Non-pigmented ciliary epithelial cell (primary cell): ENCODE measurements at regions not wholly inside any gene's neighbourhood (a gene's known extent, or its start where the extent isn't known, plus 50 kb on each side); places are given as distances from the start of the nearest gene placed in this dataset.

Source experiments
- DNase-seq: peaks from one replicate; pipeline ENCODE4 v3.0.0-alpha.2; 2010; ENCODE audit warnings: low read depth

DNA sequence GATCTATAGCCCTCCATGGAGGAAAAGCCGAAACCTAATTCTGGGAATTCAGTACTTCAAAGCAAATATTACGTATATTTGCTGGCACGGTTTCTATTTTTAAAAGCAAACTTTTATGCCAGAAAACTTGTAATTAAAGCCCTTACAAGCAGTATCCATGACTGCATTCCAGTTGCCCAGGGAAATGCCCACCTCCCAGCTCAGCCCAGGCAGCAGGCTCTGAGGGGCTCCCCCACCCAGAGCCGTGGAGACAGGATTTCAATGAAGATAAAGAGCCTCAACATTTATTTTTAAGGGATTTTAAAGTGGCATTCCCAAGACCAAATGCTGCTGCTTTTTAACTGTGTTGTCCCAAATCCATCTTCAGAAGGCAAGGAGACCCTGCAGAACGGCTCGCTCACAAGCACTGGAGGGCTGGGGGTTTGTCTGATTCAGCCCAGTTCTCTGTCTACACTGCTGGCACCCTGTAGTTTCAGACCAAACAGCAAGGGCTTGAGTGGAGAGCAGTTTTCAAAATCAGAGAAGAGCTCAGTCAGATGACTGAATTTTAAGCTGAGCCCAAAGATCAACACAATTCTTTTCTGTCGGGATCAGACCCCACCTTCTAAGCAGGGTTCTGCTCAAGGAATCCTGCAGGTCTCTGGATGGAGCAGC is 105.1 kb downstream of the KCNF1 start:
- DNase-seq, result no peak

- DNase-seq, result no peak
Observed at GRCh38 chr2:11017921-11018320, 106.2 kb downstream of the KCNF1 start.

- no peak for DNase-seq
Observed at GRCh38 chr2:11018651-11019185, 107.0 kb downstream of the KCNF1 start.

- no peak for DNase-seq
Observed at GRCh38 chr2:11019614-11020013, 107.9 kb downstream of the KCNF1 start.

GRCh38 chr2:11022064-11022463 is 110.3 kb downstream of the KCNF1 start:
- no peak for DNase-seq

DNA sequence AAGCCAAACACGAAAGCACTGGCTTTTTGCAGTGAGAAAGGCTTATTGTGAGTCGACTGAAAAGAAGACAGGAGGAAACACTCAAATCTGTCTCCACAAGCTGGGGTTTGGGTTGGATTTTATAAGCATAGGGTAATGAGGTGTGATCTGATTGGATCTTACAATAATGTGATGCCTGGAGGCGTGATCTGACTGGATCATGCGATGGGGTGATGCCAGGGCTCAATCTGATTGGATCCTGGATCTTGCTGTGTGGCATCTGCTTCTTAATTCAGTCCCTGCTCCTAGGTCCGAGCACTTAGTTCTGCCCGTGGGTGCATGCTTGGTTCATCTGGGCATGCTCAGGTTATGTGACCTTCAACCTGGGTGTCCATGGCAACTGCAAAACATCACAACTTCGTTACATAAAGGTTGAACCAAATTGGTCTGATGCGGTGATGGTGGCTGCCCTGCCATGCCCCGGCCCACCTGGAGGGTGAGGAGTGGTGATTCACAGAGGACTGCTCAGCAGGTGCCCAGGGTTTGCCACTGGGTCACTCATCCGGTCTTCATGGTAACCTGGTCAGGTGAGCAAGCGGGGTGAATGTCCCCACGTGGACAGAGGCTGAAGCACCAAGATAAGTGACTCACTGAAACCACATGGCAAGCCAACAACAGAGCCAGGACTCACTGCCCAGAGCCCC is 111.0 kb downstream of the KCNF1 start:
- DNase-seq, result no peak

GRCh38 chr2:11023326-11024258 is 111.9 kb downstream of the KCNF1 start:
- no peak for DNase-seq

DNA sequence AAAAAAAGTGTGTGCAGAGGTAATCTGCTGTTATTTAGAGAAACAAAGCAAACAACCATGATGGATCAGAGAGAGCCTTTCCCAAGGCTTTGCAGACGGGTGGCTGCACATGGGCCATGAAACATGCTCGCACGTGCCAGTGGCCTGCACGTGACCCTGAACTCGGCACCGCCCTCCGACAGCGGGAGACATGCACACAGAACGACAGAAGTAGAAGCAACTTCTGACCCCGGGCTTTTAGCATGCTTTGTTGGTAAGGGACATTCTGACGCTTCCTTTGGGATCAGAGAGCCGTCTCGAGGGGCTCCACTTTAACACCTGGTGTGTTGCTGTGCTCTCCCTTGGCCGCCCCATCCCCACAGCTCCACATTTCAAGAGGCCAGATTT is 112.5 kb downstream of the KCNF1 start:
- DNase-seq, result no peak

GRCh38 chr2:11024687-11025086 is 113.0 kb downstream of the KCNF1 start:
- DNase-seq, result no peak

DNA sequence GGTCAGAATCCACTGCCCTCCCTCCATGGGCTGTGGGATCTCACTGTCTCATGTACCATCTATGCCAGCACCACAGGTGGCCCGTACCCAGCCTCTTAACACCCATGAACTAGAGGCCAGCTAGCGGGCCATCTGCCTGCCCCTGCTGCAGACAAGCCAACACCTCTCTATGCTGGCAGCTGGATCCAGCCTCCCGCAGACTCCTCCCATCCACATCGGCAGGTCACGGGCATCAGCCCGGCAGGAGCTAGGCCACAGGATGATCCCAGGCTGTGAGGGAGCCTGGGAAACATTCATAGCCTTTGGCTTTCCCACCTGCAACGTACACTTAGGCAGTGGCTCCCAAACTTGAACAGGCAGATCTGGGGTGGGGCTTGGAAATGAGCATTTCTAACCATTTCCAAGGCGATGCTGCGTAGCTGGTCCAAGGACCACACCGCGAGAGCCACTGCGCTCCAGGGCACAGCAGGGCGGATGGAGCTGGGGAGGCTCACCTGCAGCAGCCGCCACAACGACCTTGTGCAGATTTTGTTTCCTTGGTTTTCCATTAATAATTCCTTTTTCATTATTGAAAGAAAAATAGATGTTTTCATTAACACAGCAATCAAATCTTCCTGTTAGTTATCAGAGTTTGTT is 114.7 kb downstream of the KCNF1 start:
- DNase-seq, result no peak

GRCh38 chr2:11027195-11027594 is 115.5 kb downstream of the KCNF1 start:
- DNase-seq, result no peak

DNA sequence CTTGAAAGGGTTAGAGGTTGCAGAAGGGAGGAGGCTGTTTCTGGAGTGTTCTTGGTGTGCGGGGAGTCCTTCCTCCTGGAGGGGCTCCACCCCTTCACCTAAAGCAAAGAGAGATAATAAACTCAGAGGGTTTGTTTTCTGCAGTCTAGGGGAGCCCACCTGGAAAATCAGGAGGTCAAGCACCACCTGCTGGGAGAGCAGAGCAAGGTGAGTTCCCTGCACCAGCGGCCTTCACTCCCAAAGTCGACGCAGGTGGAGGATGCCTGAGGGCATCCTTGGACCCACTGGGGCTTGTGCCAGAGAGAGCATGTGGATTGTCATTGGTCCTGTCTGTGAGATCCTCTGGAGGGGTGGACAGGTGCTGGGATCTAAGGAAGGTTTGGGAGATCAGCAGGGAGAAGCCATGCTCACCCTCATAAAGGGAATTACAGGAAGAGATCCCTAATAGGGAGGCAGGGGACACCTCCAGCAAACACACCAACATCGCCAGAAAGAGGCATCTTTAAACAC is 116.7 kb downstream of the KCNF1 start:
- no peak for DNase-seq

GRCh38 chr2:11029136-11029535 is 117.4 kb downstream of the KCNF1 start:
- DNase-seq, result no peak

DNA sequence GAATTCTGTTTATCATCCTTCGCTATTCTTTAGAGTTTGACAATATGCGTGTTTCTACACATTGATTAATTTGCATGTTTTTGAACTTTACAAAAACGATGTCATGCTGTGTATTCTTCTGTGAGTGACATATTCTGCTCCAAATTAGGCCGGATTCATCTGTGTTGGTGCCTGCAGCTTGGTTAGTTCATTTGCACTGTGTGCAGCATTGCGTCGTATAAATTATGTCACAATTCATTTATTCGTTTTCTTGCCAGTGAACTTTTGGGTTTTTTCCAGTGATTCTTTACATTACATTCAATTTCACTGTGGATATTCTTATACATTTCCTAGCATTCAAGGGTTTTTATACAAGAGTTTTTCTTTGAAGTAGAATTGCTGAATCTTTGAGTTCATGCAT is 118.3 kb downstream of the KCNF1 start:
- DNase-seq, result no peak

- DNase-seq, result no peak
Observed at GRCh38 chr2:11030909-11031308, 119.2 kb downstream of the KCNF1 start.

DNA sequence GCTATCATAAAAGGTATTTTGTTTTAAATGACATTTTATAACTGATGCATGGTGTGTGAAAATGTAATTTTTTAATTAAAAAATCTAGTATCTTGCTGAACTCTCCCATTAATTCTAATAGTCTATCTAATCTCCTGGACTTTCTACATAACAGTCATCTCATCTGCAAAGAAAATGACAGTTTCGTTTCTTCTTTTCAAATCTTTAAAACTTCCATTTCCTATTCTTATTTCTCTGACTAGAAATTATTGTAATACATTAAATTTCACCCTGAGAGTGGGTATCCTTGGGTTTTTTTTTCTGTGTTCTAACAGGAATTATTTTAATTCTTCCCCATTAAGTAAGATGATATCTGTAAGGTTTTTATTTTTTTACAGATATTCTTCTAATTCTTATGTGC is 120.1 kb downstream of the KCNF1 start:
- no peak for DNase-seq

- DNase-seq, result no peak
Observed at GRCh38 chr2:11032396-11032795, 120.7 kb downstream of the KCNF1 start.

DNA sequence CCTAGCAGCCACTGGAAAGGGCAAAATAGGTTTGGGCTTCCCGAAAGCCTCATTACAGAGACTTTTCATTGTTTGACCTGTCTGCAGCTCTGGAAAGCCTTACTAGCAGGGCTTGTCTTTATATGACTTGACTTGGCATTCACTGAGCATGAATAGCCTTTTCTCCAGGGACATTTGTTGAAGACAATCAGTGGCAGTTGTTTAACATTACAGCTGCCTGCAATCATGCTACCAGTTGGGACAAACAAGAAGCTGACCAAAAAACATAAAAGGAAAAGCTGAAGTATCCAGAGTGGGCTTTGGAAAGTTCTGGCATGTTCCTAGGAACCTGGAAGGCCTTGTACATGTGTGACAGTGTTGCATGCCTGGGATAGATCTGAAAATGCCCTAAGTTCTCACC is 121.4 kb downstream of the KCNF1 start:
- DNase-seq, result no peak

- no peak for DNase-seq
Observed at GRCh38 chr2:11038641-11039040, 116.6 kb upstream of the SLC66A3 start.

DNA sequence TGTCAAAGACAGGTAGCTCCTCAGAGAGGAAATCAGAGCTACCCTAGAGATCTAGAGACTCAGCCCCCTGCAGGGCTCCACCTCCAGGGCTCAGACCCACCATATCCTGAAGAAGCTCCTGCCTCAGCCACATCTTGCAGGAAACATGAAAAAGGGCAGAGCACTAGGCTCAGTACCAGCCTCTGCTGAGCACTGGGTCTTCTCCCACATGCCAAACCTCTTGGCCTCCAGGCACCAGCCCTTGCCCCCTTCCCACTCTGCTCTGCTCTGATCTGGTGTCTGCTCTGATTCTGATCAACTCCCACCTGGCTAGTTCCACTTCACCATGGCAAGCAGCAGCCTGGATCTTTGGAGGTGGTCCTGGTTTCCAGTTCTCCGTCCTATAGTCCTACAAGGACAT is 114.3 kb upstream of the SLC66A3 start:
- no peak for DNase-seq

DNA sequence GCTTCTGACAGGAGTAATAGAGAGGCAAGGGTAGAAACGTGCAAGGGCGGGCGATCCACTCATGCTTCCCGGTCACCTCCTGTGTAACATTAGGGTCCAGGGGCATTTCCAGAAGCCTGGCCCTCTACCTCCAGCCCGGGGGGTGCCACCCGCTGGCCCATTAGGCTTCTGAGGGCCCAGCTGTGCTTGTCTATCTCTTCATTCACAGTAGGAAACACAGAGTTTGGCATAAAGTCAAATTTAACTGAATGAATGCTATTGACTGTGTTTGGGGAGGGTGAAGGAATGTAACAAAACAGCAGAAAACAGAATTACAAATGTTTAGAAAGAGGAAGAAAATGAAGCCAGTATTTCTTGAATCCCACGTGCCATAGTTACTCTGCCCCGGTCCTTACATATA is 112.4 kb upstream of the SLC66A3 start:
- no peak for DNase-seq

GRCh38 chr2:11043245-11043644 is 112.0 kb upstream of the SLC66A3 start:
- no peak for DNase-seq
